Smooth muscle cell (in vitro differentiated cells): ENCODE measurements at regions not wholly inside any gene's neighbourhood (a gene's known extent, or its start where the extent isn't known, plus 50 kb on each side); places are given as distances from the start of the nearest gene placed in this dataset.

Source experiments
- DNase-seq: peaks from one replicate; lab custom pipeline; 2025; ENCODE audit not compliant: unreplicated experiment; lab: John Stamatoyannopoulos, UW
- H2AFZ ChIP-seq: fragments of 200-600 bp; sonication (generic); 2 replicates; pipeline ENCODE4 v1.6.0; 2016; ENCODE audit warnings: antibody characterized with exemption, low read depth, mild to moderate bottlenecking
- H3F3A ChIP-seq: fragments of 200-600 bp; sonication (generic); 2 replicates; pipeline ENCODE4 v1.6.0; 2017; ENCODE audit warnings: antibody characterized with exemption, low read depth
- H3K27ac ChIP-seq: fragments of 200-600 bp; sonication (generic); 2 replicates; pipeline ENCODE4 v1.5.1; 2016; ENCODE audit warnings: low read depth, mild to moderate bottlenecking
- H3K27me3 ChIP-seq: fragments of 200-600 bp; sonication (generic); 2 replicates; pipeline ENCODE4 v1.6.1; 2016; ENCODE audit warnings: low read depth, mild to moderate bottlenecking
- H3K36me3 ChIP-seq: fragments of 200-600 bp; sonication (generic); 2 replicates; pipeline ENCODE4 v1.5.1; 2016; ENCODE audit warnings: low read depth
- H3K4me1 ChIP-seq: fragments of 200-600 bp; sonication (generic); 2 replicates; pipeline ENCODE4 v1.5.1; 2016; ENCODE audit warnings: low read depth
- H3K4me2 ChIP-seq: fragments of 200-600 bp; sonication (generic); 2 replicates; pipeline ENCODE4 v1.6.0; 2016; ENCODE audit warnings: mild to moderate bottlenecking
- H3K4me3 ChIP-seq: fragments of 200-600 bp; sonication (generic); 2 replicates; pipeline ENCODE4 v1.5.1; 2016; ENCODE audit warnings: mild to moderate bottlenecking
- H3K79me2 ChIP-seq: fragments of 200-600 bp; sonication (generic); 2 replicates; pipeline ENCODE4 v1.6.0; 2016; ENCODE audit warnings: low read depth, mild to moderate bottlenecking
- H3K9ac ChIP-seq: fragments of 200-600 bp; sonication (generic); 2 replicates; pipeline ENCODE4 v1.6.0; 2016; ENCODE audit warnings: low read depth
- H3K9me3 ChIP-seq: fragments of 200-600 bp; sonication (generic); replicated peaks from 2 replicates; pipeline ENCODE4 v1.5.1; 2016; ENCODE audit warnings: low read depth
- H4K20me1 ChIP-seq: fragments of 200-600 bp; sonication (generic); 2 replicates; pipeline ENCODE4 v1.6.0; 2016; ENCODE audit warnings: low read depth
- CTCF ChIP-seq: fragments of 200-600 bp; sonication (generic); IDR thresholded peaks from 2 replicates; pipeline ENCODE4 v1.5.1; 2017; ENCODE audit warnings: borderline replicate concordance, mild to moderate bottlenecking, antibody characterized with exemption; ENCODE audit not compliant: insufficient read depth, poor library complexity, severe bottlenecking
- WGBS: methylation state at CpG from one replicate; pipeline ENCODE4 v1.1.7; 2016; ENCODE audit warnings: low lambda C conversion rate; 5-methylcytosine and 5-hydroxymethylcytosine counted together

- no peak overlapping the region for H2AFZ ChIP-seq
- no peaks in the 10 kb centered on the region for H3K9me3 ChIP-seq
- H4K20me1 ChIP-seq, result no peaks in the 10 kb centered on the region
- H3K9ac ChIP-seq, result no peak overlapping the region
- no peak overlapping the region for H3K27ac ChIP-seq
- H3K36me3 ChIP-seq, result no peaks in the 10 kb centered on the region
- no peaks in the 10 kb centered on the region for H3F3A ChIP-seq
- WGBS, result 60% methylated on average over 3 of the region's 3 CpGs
- no peaks in the 10 kb centered on the region for H3K4me1 ChIP-seq
- peaks cover 6% of the 10 kb centered on the region for H3K27me3 ChIP-seq
- no peak overlapping the region for H3K4me2 ChIP-seq
- DNase-seq, result no peak
- no peaks in the 10 kb centered on the region for H3K79me2 ChIP-seq
- no peak overlapping the region for H3K4me3 ChIP-seq
- TF ChIP-seq CTCF, result no peak
Measured at GRCh38 chr1:38193040-38193439, 146.4 kb upstream of the POU3F1 start.

- Histone ChIP-seq H3F3A (no peaks in the 10 kb centered on the region), H2AFZ (no peak overlapping the region), H3K27ac (no peak overlapping the region), H3K36me3 (no peaks in the 10 kb centered on the region), H3K4me2 (no peak overlapping the region), H4K20me1 (no peaks in the 10 kb centered on the region), H3K9me3 (no peaks in the 10 kb centered on the region), H3K4me1 (no peaks in the 10 kb centered on the region), H3K27me3 (peaks cover 13% of the 10 kb centered on the region), H3K9ac (no peak overlapping the region), H3K4me3 (no peak overlapping the region), H3K79me2 (no peaks in the 10 kb centered on the region)
- no peak for TF ChIP-seq CTCF
- 85% methylated on average over 7 of the region's 7 CpGs for WGBS
- no peak for DNase-seq
Measured at GRCh38 chr1:38191461-38191860, 144.9 kb upstream of the POU3F1 start.

- WGBS, result 87% methylated on average over 5 of the region's 5 CpGs
- Histone ChIP-seq H3K4me1 (no peaks in the 10 kb centered on the region), H3K9ac (no peak overlapping the region), H3K4me2 (no peak overlapping the region), H3K36me3 (no peaks in the 10 kb centered on the region), H3K27me3 (peaks cover 13% of the 10 kb centered on the region), H3K27ac (no peak overlapping the region), H3K4me3 (no peak overlapping the region), H4K20me1 (no peaks in the 10 kb centered on the region), H3K79me2 (no peaks in the 10 kb centered on the region), H2AFZ (no peak overlapping the region), H3K9me3 (no peaks in the 10 kb centered on the region), H3F3A (no peaks in the 10 kb centered on the region)
- DNase-seq, result no peak
- no peak for TF ChIP-seq CTCF
Measured at GRCh38 chr1:38190983-38191382, 144.4 kb upstream of the POU3F1 start.

- Histone ChIP-seq H2AFZ (no peak overlapping the region), H3K4me1 (no peaks in the 10 kb centered on the region), H3K27me3 (peaks cover 13% of the 10 kb centered on the region), H3K9ac (no peak overlapping the region), H4K20me1 (no peaks in the 10 kb centered on the region), H3K36me3 (no peaks in the 10 kb centered on the region), H3K9me3 (no peaks in the 10 kb centered on the region), H3K4me2 (no peak overlapping the region), H3K27ac (no peak overlapping the region), H3K4me3 (no peak overlapping the region), H3K79me2 (no peaks in the 10 kb centered on the region), H3F3A (no peaks in the 10 kb centered on the region)
- TF ChIP-seq CTCF, result no peak
- DNase-seq, result no peak
- 90% methylated on average over 9 of the region's 9 CpGs for WGBS
Measured at GRCh38 chr1:38187552-38187951, 141.0 kb upstream of the POU3F1 start.
